Choroid plexus epithelial cell (primary cell): ENCODE measurements at regions not wholly inside any gene's neighbourhood (a gene's known extent, or its start where the extent isn't known, plus 50 kb on each side); places are given as distances from the start of the nearest gene placed in this dataset.

ENCODE experiments used
- DNase-seq: peaks from one replicate; pipeline ENCODE4 v3.0.0-alpha.2; 2010; ENCODE audit warnings: low read depth
- H3K4me3 ChIP-seq: 2 replicates; pipeline ENCODE4 v1.5.1; 2011; ENCODE audit warnings: low read depth, mild to moderate bottlenecking, control low read depth, low read length, moderate library complexity
- CTCF ChIP-seq: conservative IDR thresholded peaks from 2 replicates; pipeline ENCODE4 v1.5.1; 2011; ENCODE audit warnings: low read depth, mild to moderate bottlenecking, control low read depth, inconsistent platforms, low read length, moderate library complexity

- DNase-seq = no peak
- H3K4me3 ChIP-seq = no peak overlapping the region
- no peak for TF ChIP-seq CTCF
Observed at GRCh38 chr3:26406636-26407035, 215.9 kb upstream of the LRRC3B start.

- no peak overlapping the region for H3K4me3 ChIP-seq
- no peak for DNase-seq
- no peak for TF ChIP-seq CTCF
Observed at GRCh38 chr3:26418553-26418952, 204.0 kb upstream of the LRRC3B start.

DNA sequence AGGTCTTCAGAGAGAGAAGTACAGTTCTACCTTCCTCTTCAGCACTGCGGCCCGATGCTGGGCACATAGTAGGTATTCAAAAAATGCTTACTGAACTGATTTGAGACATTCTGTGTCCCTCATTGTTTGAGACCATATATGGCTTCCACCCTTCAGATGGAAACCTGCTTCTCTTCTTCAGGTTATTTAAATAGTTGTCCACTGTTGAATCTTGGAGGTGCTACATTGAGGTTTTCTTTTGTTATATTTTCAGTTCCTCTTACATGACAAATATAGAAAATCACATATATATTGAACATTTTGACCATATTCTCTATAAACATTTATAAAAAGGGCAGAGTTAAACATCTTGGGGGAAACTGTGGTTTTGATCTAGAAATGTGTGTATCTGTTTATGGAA, 200.2 kb upstream of the LRRC3B start:
- no peak for DNase-seq
- no peak for TF ChIP-seq CTCF
- H3K4me3 ChIP-seq = no peak overlapping the region

DNA sequence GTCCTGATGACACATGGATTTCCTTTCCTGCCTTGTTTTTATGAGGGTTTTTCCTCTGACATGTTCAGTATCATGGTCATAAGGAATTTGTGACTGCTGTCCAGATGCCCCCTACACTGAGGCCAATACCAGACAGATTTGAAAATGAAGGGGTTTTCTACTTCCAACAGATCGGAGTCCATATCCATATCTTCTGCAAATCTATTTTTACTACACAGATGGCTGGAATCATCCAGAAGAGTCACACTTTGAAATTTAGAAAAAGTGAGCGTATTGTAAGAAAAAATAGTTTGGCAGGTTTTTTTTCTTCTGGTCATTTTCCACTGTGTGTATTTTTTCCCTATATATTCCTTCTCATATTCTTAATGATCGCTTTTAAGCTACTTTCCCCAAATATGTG, 197.5 kb upstream of the LRRC3B start:
- DNase-seq = no peak
- no peak overlapping the region for H3K4me3 ChIP-seq
- TF ChIP-seq CTCF = no peak

DNA sequence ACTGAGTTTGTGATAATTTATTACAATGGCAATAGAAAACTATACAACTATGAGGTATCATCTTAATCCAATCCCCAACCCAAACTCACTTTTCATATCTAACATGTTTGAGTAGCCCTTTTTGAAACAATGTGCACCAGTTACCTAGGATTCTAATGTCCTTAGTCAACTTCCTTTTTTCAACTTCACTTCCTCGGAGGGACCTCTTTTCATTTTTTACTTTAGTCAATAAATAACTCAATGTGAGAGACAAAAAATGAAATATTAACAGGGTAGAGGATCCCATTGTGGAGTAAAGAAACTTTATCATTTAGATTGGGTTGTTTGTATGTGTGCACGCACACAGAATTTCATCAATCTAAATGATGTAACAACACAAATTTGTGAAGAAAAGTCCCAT, 193.6 kb upstream of the LRRC3B start:
- TF ChIP-seq CTCF = no peak
- no peak overlapping the region for H3K4me3 ChIP-seq
- no peak for DNase-seq

DNA sequence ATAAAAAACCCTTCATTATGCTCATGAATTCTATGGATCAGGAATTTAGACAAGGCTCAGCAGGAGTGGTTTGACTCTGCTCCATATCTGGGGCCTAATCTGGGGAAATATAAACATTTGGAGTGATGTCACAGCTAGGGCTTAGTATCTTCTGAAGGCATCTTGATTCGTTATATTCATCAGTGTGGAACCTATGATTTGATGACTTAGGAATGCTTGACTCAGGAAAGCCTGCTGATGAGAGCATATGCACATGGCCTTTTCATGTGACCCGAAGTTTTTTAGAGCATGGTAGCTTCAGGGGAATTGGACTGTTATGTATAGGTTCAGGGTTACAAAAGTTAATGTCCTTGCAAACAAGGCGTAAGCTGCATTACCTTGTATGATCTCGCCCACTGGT, 184.9 kb upstream of the LRRC3B start:
- no peak for TF ChIP-seq CTCF
- peak; percentile 77 for DNase-seq

GRCh38 chr3:26438325-26438940, 184.1 kb upstream of the LRRC3B start:
- H3K4me3 ChIP-seq = no peak overlapping the region
- peak; percentile 25 for DNase-seq
- no peak for TF ChIP-seq CTCF

More for the DNA sequence above, 184.9 kb upstream of the LRRC3B start:
- H3K4me3 ChIP-seq = no peak overlapping the region
